ENCODE measurements at regions not wholly inside any gene's neighbourhood (a gene's known extent, or its start where the extent isn't known, plus 50 kb on each side); places are given as distances from the start of the nearest gene placed in this dataset.

GRCh38 chr6:166236596-166236995, 68.9 kb upstream of the TBXT start:
- TF ChIP-seq EZH2 (IDR thresholded peaks at IDR 0.05; ENCODE audit: borderline replicate concordance, low read length) (no peak), CTCF (conservative IDR thresholded peaks at IDR 0.05 in 1 of 2, IDR thresholded peaks at IDR 0.05 in 1 of 2; ENCODE audit: extremely low read depth in 1 of 2, insufficient read depth in 1 of 2, low read depth in 1 of 2, low read length in 2 of 2) (no peak)
